ENCODE measurements at regions not wholly inside any gene's neighbourhood (a gene's known extent, or its start where the extent isn't known, plus 50 kb on each side); places are given as distances from the start of the nearest gene placed in this dataset.

GRCh38 chr13:106400289-106400688 lies 135.2 kb downstream of the EFNB2 start:
- Histone ChIP-seq H3K36me3 (no peaks in the 10 kb centered on the region), H3K4me3 (no peak overlapping the region), H3K4me1 (no peaks in the 10 kb centered on the region), H3K9me3 (no peaks in the 10 kb centered on the region), H3K27me3 (no peaks in the 10 kb centered on the region), H3K27ac (no peak overlapping the region)
- intact Hi-C loops (cut with DNase I; ENCODE audit: low total_unique reads), result no loop called here
- no peak for DNase-seq (ENCODE audit: low spot score in 2 of 2)
- TF ChIP-seq CTCF (IDR thresholded peaks at IDR 0.05), result no peak
- no peak for TF ChIP-seq POLR2AphosphoS5 (IDR thresholded peaks at IDR 0.05)
- TF ChIP-seq POLR2A (IDR thresholded peaks at IDR 0.05), result no peak

GRCh38 chr13:106398289-106398688 lies 137.2 kb downstream of the EFNB2 start:
- no peaks in the 10 kb centered on the region for H3K4me1 ChIP-seq
- H3K4me3 ChIP-seq, result no peak overlapping the region
- no peaks in the 10 kb centered on the region for H3K9me3 ChIP-seq
- intact Hi-C loops (cut with DNase I; ENCODE audit: low total_unique reads), result no loop called here
- no peak overlapping the region for H3K27ac ChIP-seq
- no peaks in the 10 kb centered on the region for H3K27me3 ChIP-seq
- DNase-seq (ENCODE audit: low spot score in 2 of 2), result no peak
- TF ChIP-seq CTCF (IDR thresholded peaks at IDR 0.05) (no peak), POLR2AphosphoS5 (IDR thresholded peaks at IDR 0.05) (no peak), POLR2A (IDR thresholded peaks at IDR 0.05) (no peak)
- H3K36me3 ChIP-seq, result no peaks in the 10 kb centered on the region

GRCh38 chr13:106393776-106394175 lies 141.7 kb downstream of the EFNB2 start:
- intact Hi-C loops (cut with DNase I; ENCODE audit: low total_unique reads), result no loop called here
- H3K36me3 ChIP-seq, result no peaks in the 10 kb centered on the region
- TF ChIP-seq POLR2A (IDR thresholded peaks at IDR 0.05), result no peak
- TF ChIP-seq CTCF (IDR thresholded peaks at IDR 0.05), result no peak
- TF ChIP-seq POLR2AphosphoS5 (IDR thresholded peaks at IDR 0.05), result no peak
- H3K4me3 ChIP-seq, result no peak overlapping the region
- no peaks in the 10 kb centered on the region for H3K27me3 ChIP-seq
- no peaks in the 10 kb centered on the region for H3K9me3 ChIP-seq
- DNase-seq (ENCODE audit: low spot score in 2 of 2), result no peak
- H3K27ac ChIP-seq, result no peak overlapping the region
- no peaks in the 10 kb centered on the region for H3K4me1 ChIP-seq

GRCh38 chr13:106391681-106392080 lies 143.8 kb downstream of the EFNB2 start:
- no peak for DNase-seq (ENCODE audit: low spot score in 2 of 2)
- H3K4me1 ChIP-seq, result no peaks in the 10 kb centered on the region
- intact Hi-C loops (cut with DNase I; ENCODE audit: low total_unique reads), result no loop called here
- no peak overlapping the region for H3K4me3 ChIP-seq
- no peaks in the 10 kb centered on the region for H3K36me3 ChIP-seq
- no peak for TF ChIP-seq POLR2AphosphoS5 (IDR thresholded peaks at IDR 0.05)
- TF ChIP-seq CTCF (IDR thresholded peaks at IDR 0.05), result no peak
- TF ChIP-seq POLR2A (IDR thresholded peaks at IDR 0.05), result no peak
- no peak overlapping the region for H3K27ac ChIP-seq
- H3K27me3 ChIP-seq, result no peaks in the 10 kb centered on the region
- H3K9me3 ChIP-seq, result no peaks in the 10 kb centered on the region

GRCh38 chr13:106391271-106391670 lies 144.2 kb downstream of the EFNB2 start:
- intact Hi-C loops (cut with DNase I; ENCODE audit: low total_unique reads), result no loop called here
- Histone ChIP-seq H3K4me1 (no peaks in the 10 kb centered on the region), H3K4me3 (no peak overlapping the region), H3K27ac (no peak overlapping the region), H3K36me3 (no peaks in the 10 kb centered on the region), H3K9me3 (no peaks in the 10 kb centered on the region), H3K27me3 (no peaks in the 10 kb centered on the region)
- DNase-seq (ENCODE audit: low spot score in 2 of 2), result no peak
- TF ChIP-seq POLR2AphosphoS5 (IDR thresholded peaks at IDR 0.05), result no peak
- TF ChIP-seq POLR2A (IDR thresholded peaks at IDR 0.05), result no peak
- no peak for TF ChIP-seq CTCF (IDR thresholded peaks at IDR 0.05)

Data from breast epithelium (tissue), 4 donors.